Nephron (organoid): ENCODE measurements at regions not wholly inside any gene's neighbourhood (a gene's known extent, or its start where the extent isn't known, plus 50 kb on each side); places are given as distances from the start of the nearest gene placed in this dataset.

Source experiments
- H3K27ac Mint-ChIP-seq, 3 experiments: 2 replicates each; pipeline ENCODE4 v1.8.0; 2020; ENCODE audit warnings: mixed read lengths in 3 of 3, mild to moderate bottlenecking in 2 of 3, moderate library complexity in 1 of 3
- H3K27me3 Mint-ChIP-seq: 2 replicates; pipeline ENCODE4 v1.8.0; 2021; ENCODE audit warnings: low read depth, mild to moderate bottlenecking, moderate library complexity, mixed read lengths
- H3K36me3 Mint-ChIP-seq: 2 replicates; pipeline ENCODE4 v1.8.0; 2020; ENCODE audit warnings: low read depth, mixed read lengths
- H3K4me1 Mint-ChIP-seq: 2 replicates; pipeline ENCODE4 v1.8.0; 2020; ENCODE audit warnings: mixed read lengths
- H3K4me3 Mint-ChIP-seq, 3 experiments: 2 replicates each; pipeline ENCODE4 v1.8.0; 2020; ENCODE audit warnings: mild to moderate bottlenecking in 3 of 3, mixed read lengths in 3 of 3, moderate library complexity in 2 of 3
- H3K9me3 Mint-ChIP-seq: 2 replicates; pipeline ENCODE4 v1.8.0; 2020; ENCODE audit warnings: mixed read lengths
- TF ChIP-seq, protein P1 (sequence below), 3 experiments: fragments of 200-600 bp; sonication (generic); IDR thresholded peaks; one replicate each; pipeline ENCODE4 v1.5.0; 2021; ENCODE audit warnings: antibody characterized with exemption in 3 of 3; ENCODE audit not compliant: unreplicated experiment in 3 of 3

DNA sequence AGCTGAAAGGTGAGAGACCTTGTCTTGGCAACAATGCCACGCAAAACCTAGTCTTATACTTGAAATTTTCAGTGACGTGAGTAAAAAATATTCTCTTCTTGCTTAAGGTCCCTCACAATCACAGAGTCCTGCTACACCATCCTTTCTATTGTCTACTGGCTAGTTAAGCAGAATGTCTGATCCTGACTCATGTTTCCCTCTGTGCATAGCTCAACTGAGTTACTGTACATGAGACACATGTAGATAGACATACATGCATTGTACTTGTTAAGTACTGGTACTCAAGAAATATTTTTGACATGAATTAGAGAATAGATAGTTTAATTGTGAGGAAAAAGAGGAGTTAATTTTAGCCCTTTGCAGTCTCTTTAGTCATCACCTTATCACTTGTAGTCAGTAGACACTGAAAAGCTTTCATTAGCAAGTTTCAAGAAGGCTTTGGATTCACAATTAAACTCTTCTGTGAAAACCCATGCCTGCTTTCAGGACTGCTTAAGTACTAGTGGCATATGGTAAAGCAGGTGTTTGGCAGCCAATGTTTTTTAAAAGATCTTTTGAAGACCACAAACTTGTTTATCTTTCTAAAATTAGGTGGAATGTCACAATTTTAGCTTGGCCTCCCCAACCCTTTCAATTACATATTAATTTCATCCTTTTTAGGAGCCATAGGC lies 158.7 kb upstream of the CCDC150 start:
- Mint-ChIP-seq H3K4me3 (no peak overlapping the region), H3K4me1 (peaks cover 5% of the 10 kb centered on the region), H3K27ac (no peak overlapping the region), H3K27me3 (no peaks in the 10 kb centered on the region), H3K9me3 (no peaks in the 10 kb centered on the region), H3K36me3 (no peaks in the 10 kb centered on the region)
- TF ChIP-seq, protein P1, sequence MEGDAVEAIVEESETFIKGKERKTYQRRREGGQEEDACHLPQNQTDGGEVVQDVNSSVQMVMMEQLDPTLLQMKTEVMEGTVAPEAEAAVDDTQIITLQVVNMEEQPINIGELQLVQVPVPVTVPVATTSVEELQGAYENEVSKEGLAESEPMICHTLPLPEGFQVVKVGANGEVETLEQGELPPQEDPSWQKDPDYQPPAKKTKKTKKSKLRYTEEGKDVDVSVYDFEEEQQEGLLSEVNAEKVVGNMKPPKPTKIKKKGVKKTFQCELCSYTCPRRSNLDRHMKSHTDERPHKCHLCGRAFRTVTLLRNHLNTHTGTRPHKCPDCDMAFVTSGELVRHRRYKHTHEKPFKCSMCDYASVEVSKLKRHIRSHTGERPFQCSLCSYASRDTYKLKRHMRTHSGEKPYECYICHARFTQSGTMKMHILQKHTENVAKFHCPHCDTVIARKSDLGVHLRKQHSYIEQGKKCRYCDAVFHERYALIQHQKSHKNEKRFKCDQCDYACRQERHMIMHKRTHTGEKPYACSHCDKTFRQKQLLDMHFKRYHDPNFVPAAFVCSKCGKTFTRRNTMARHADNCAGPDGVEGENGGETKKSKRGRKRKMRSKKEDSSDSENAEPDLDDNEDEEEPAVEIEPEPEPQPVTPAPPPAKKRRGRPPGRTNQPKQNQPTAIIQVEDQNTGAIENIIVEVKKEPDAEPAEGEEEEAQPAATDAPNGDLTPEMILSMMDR (IDR thresholded peaks at IDR 0.05; ENCODE audit: unreplicated experiment in 3 of 3): no peak

DNA sequence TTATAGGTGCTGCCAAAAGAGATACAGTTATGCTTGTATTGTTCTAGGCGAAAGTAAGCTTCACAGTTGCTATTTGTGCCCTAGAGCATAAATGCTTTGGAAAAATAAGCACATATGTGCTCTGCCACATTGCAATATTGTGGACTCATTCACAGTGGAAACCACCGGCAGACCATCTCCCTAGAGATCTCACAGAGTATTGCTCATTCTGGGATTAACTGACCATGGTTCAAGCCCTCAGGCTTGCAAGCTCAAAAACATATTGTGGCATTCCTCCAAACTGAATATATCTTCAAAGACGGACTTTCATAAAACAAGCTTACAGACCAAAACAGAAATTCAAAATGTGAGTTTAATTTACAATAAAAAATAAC lies 158.2 kb upstream of the CCDC150 start:
- no peaks in the 10 kb centered on the region for H3K27me3 Mint-ChIP-seq
- H3K27ac Mint-ChIP-seq: no peak overlapping the region
- no peaks in the 10 kb centered on the region for H3K9me3 Mint-ChIP-seq
- peaks cover 7% of the 10 kb centered on the region for H3K4me1 Mint-ChIP-seq
- TF ChIP-seq, protein P1 (IDR thresholded peaks at IDR 0.05; ENCODE audit: unreplicated experiment in 3 of 3): no peak
- H3K4me3 Mint-ChIP-seq: no peak overlapping the region
- H3K36me3 Mint-ChIP-seq: no peaks in the 10 kb centered on the region

DNA sequence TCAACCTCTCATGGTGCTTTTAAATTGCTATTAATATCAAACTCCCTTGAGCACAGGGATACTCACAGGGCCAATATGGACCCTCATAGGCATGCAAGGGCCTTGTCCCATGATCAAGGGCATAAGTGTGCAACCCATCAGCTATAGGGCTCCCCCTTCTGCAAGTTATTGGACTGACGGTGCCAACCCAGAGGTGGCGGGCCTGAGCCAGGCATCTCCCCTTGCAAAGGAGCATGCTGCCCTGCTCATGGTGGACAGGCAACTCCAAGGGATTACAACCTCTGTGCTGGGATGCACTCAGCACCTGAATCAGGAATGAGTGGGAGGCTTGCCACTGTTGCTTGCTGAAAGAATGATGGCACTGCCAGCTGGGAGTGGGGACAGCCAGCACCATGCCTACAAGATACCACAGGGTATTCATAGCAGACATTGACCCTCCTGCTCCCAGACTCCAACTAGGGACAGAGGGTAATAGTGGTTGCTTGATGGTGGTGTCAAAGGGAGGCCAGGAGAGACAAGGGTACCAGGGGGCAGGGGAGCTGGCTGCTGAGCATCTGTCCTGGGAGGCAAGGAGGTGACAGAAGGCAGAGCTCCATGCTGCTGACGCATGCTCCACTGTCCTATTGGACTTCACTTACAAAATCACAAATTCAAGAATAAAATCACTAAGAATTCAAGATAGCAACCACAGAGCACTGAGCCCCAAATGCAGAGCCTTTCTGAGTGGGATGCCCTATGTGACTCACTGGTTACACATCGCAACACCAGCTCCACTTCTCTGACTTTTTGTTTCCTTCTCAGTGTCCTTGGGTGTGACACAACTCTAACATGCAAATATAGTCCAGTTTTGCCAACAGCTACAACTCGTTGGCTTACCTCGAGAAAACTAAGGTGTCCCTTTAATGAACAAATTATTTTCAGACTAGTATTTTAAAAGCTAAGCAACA lies 157.1 kb upstream of the CCDC150 start:
- TF ChIP-seq, protein P1 (IDR thresholded peaks at IDR 0.05; ENCODE audit: unreplicated experiment in 3 of 3): no peak
- H3K4me1 Mint-ChIP-seq: peaks cover 10% of the 10 kb centered on the region
- H3K9me3 Mint-ChIP-seq: no peaks in the 10 kb centered on the region
- no peaks in the 10 kb centered on the region for H3K27me3 Mint-ChIP-seq
- H3K36me3 Mint-ChIP-seq: no peaks in the 10 kb centered on the region
- no peak overlapping the region for H3K27ac Mint-ChIP-seq
- H3K4me3 Mint-ChIP-seq: no peak overlapping the region

DNA sequence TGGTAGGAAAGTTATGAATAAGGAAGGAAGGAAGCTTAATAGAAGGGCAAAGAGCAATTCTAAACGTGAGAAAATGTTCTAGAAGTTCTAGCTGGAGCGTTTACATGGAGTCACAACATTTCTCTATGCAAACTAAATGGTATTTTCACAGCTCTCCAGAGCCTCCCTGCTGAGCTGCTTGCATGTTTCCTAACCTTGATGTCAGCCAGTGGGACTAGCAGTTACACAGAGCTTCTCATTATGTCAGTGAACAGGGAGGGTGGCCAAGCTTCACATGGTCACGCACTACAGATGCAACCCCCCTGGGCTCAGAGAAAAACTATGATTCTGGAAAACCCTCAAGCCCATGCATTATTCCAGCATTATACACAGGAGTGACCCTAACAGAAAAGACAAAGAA lies 153.4 kb upstream of the CCDC150 start:
- TF ChIP-seq, protein P1 (IDR thresholded peaks at IDR 0.05; ENCODE audit: unreplicated experiment in 3 of 3): no peak
- Mint-ChIP-seq H3K4me1 (peaks cover 16% of the 10 kb centered on the region), H3K4me3 (no peak overlapping the region), H3K27ac (peak overlapping the region in 1 of 3 experiments; percentile 4), H3K9me3 (no peaks in the 10 kb centered on the region), H3K36me3 (no peaks in the 10 kb centered on the region), H3K27me3 (no peaks in the 10 kb centered on the region)

DNA sequence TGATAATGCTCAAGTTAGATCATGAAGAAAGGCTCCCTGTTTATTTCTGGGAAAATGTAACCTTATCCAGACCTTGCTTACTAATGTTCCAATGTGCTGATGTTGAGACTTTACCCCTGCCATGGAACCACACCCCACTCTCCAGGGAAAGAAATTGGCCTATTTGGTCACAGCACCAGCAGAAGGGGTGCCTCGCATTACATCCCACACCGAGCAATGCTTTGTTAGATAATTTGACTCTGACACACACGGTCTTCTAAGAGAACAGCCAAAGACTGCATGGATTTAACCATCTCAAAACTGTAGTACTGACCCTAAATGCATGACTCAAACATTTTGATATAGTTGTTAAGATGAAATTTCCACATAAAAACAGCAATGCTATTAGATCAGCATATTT lies 152.1 kb upstream of the CCDC150 start:
- TF ChIP-seq, protein P1 (IDR thresholded peaks at IDR 0.05; ENCODE audit: unreplicated experiment in 3 of 3): no peak
- Mint-ChIP-seq H3K4me1 (peaks cover 16% of the 10 kb centered on the region), H3K4me3 (no peak overlapping the region), H3K9me3 (no peaks in the 10 kb centered on the region), H3K27ac (peak overlapping the region in 1 of 3 experiments; percentile 46), H3K27me3 (no peaks in the 10 kb centered on the region), H3K36me3 (no peaks in the 10 kb centered on the region)
